ENCODE measurements at regions not wholly inside any gene's neighbourhood (a gene's known extent, or its start where the extent isn't known, plus 50 kb on each side); places are given as distances from the start of the nearest gene placed in this dataset.

DNA sequence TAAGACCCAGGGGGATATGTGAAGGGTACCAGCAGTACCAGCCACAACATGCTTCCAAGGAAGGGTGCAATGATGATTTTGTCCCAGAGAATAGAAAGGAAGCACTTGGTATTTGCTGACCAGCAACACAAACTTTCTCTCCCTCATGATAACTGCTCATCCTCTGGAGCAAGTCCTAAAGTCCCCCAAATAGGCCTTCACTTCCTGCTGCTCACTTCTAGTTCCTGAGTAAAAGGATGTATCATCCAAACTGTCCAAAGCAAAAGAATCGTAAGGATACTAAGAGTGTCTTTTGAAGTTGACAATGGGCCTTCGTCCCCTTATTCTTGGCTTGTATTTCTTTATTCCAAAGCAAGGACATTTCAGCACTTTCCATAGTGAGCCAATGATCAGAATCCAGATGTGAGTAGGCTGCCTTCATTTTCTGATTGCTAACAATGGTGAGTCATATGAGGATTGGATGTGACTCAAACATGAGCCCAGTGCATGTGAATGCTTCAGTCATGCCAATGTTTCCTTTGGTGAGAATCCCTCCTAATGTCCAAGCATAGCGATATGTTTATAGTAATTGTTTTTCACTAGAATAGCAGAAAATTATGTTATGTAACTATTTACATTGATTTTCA lies 243.4 kb upstream of the POU2AF2 start:
- in situ Hi-C loops (cut with HindIII; ENCODE audit: low sequenced_read_pairs), result no loop called here
- H3K4me3 ChIP-seq (ENCODE audit: low read depth, low read length), result no peak overlapping the region
- TF ChIP-seq, protein P1, sequence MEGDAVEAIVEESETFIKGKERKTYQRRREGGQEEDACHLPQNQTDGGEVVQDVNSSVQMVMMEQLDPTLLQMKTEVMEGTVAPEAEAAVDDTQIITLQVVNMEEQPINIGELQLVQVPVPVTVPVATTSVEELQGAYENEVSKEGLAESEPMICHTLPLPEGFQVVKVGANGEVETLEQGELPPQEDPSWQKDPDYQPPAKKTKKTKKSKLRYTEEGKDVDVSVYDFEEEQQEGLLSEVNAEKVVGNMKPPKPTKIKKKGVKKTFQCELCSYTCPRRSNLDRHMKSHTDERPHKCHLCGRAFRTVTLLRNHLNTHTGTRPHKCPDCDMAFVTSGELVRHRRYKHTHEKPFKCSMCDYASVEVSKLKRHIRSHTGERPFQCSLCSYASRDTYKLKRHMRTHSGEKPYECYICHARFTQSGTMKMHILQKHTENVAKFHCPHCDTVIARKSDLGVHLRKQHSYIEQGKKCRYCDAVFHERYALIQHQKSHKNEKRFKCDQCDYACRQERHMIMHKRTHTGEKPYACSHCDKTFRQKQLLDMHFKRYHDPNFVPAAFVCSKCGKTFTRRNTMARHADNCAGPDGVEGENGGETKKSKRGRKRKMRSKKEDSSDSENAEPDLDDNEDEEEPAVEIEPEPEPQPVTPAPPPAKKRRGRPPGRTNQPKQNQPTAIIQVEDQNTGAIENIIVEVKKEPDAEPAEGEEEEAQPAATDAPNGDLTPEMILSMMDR (IDR thresholded peaks at IDR 0.05; ENCODE audit: low read depth, low read length), result no peak
- DNase-seq (ENCODE audit: low read depth, low spot score), result peak; percentile 87

DNA sequence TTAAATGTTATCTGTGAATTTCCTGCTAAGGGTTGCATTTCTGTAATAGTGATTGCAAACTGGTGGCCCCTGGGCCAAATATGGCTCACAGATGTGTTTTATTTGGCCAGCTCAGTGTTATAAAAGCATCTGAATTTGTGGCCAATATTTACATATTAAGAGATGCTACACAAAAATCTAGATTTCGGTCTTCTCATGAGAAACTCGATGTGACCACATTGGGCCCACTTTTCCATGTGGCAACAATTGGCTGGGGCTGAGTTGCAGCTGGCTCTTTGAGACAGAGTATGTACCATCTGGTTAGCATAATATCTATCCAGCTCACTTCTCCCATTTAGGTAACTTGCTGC lies 244.5 kb upstream of the POU2AF2 start:
- H3K4me3 ChIP-seq (ENCODE audit: low read depth, low read length), result no peak overlapping the region
- in situ Hi-C loops (cut with HindIII; ENCODE audit: low sequenced_read_pairs), result no loop called here
- DNase-seq (ENCODE audit: low read depth, low spot score), result no peak
- TF ChIP-seq, protein P1 (IDR thresholded peaks at IDR 0.05; ENCODE audit: low read depth, low read length), result no peak

DNA sequence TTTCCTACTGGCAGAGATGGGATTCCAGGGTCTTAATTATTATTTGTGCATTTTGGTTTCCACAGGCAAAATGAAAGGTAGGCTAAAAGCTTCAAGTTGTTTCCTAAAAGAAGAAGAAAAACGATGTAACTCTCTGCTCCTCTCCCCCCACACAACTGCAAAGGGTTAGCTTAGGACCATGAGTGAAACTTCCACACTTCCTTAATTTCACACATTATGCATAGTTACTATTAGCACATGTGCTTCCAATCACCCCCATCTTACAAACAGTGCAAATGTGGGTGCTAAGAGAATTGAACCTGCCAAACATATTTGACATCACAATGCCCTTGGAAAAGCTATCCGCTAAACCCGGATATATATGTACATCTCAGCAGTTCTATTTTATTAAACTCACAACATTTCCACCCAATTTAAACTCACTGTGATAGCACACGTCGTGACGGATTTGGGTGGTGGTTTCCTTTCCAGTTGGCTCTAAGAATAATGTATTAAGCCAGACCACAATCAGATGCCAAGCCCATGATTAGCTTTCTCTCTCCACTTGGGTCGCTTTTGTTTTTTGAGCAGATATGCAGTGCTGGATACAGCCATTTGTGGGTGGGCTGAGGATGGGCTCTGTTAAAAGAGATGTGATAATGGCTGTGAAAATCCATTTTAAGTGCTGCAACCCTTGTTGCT lies 245.0 kb upstream of the POU2AF2 start:
- no peak overlapping the region for H3K4me3 ChIP-seq (ENCODE audit: low read depth, low read length)
- TF ChIP-seq, protein P1 (IDR thresholded peaks at IDR 0.05; ENCODE audit: low read depth, low read length), result no peak
- peak; percentile 33 for DNase-seq (ENCODE audit: low read depth, low spot score)
- in situ Hi-C loops (cut with HindIII; ENCODE audit: low sequenced_read_pairs), result no loop called here

DNA sequence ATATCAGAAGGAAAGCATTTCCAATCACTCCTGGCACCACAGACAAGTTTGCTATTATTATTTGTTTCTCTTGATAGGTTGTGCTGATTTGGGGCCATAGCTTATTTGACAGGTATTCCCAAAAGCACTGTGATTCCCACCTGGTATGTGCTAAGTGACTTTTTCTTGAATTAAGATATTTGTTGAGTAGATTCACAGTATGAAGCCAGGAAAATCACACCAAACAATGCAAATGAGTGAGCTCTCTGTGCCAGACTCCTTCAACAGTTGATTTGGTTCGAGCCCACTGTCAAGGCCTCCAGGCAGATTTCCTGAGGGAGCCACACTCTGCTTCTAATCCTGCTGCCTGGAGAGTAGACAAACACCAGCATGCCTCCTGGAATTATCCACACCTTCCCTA lies 253.0 kb upstream of the POU2AF2 start:
- DNase-seq (ENCODE audit: low read depth, low spot score), result no peak
- H3K4me3 ChIP-seq (ENCODE audit: low read depth, low read length), result no peak overlapping the region
- TF ChIP-seq, protein P1 (IDR thresholded peaks at IDR 0.05; ENCODE audit: low read depth, low read length), result no peak
- in situ Hi-C loops (cut with HindIII; ENCODE audit: low sequenced_read_pairs), result no loop called here

DNA sequence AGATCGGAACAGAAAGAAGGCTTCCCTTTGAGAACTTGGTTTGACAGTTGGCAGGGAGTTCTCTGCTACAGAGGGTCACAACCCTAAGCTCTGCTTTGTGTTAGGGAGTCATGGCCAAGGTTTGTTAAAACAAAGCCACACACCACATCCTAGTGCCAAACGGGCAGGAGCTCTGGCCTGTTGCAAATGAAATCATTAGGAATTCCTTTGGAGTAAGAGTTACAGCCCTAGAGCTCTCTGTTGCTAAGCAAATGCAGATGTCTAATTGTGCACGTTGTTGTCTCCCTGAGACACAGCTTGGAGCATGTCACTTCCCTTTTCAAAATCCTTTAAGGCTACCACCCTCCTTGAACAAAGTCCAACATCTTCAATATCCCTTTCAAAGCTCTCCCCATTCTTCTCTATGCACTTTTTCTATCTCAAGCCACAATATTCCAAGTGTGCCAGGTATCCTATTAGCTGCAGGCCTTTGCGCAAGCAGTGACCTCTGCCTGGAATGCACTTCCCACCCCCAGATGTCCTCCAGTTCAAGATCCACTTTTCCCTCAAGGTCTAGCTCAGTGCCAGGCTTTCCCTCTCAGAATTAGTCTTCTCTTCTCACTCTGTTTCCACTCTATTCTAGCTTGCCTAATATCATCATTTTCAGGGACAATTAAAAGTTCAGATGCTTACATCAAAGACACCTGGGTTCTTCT lies 253.7 kb upstream of the POU2AF2 start:
- TF ChIP-seq, protein P1 (IDR thresholded peaks at IDR 0.05; ENCODE audit: low read depth, low read length), result no peak
- peak; percentile 56 for DNase-seq (ENCODE audit: low read depth, low spot score)
- in situ Hi-C loops (cut with HindIII; ENCODE audit: low sequenced_read_pairs), result no loop called here
- H3K4me3 ChIP-seq (ENCODE audit: low read depth, low read length), result no peak overlapping the region

DNA sequence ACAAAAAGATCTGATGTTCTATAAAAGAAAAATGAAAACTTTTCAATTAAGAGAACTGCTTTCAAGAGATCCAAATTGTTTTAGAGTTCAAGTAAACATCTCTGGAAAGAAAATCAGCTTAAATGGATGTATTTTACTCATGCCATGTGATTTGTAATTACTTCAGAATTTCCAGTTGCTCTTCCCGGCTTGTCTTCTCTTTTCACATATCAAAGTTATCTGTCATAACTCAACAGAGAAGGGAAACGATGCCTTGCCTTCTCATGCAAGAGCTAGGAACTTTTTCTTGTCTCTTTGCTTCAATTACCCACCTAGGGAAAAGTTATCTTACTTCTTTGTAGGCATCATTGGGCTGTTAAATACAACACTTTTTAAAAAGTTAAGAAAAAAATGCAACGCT lies 255.2 kb upstream of the POU2AF2 start:
- in situ Hi-C loops (cut with HindIII; ENCODE audit: low sequenced_read_pairs), result no loop called here
- H3K4me3 ChIP-seq (ENCODE audit: low read depth, low read length), result no peak overlapping the region
- TF ChIP-seq, protein P1 (IDR thresholded peaks at IDR 0.05; ENCODE audit: low read depth, low read length), result no peak
- DNase-seq (ENCODE audit: low read depth, low spot score), result no peak
